Liver (tissue), 8 donors: ENCODE measurements at regions not wholly inside any gene's neighbourhood (a gene's known extent, or its start where the extent isn't known, plus 50 kb on each side); places are given as distances from the start of the nearest gene placed in this dataset.

Experiments
- DNase-seq: peaks from one replicate; pipeline ENCODE4 v3.0.0-alpha.2; 2017; ENCODE audit warnings: low spot score
- H3K27ac ChIP-seq, 2 donors: one replicate each; pipeline ENCODE4 v1.7.0; 2013; ENCODE audit warnings: inconsistent platforms in 2 of 2, low read length in 2 of 2, control low read depth in 1 of 2, low read depth in 1 of 2, mild to moderate bottlenecking in 1 of 2
- H3K27me3 ChIP-seq, 4 donors: one replicate each; pipeline versions ENCODE4 v1.6.1 to v1.7.0; 2013; ENCODE audit warnings: low read length in 3 of 4, inconsistent platforms in 1 of 4, mild to moderate bottlenecking in 1 of 4, moderate library complexity in 1 of 4; ENCODE audit not compliant: control insufficient read depth in 4 of 4, insufficient read depth in 4 of 4
- H3K36me3 ChIP-seq, 4 donors: one replicate each; pipeline versions ENCODE4 v1.6.1 to v1.7.0; 2013; ENCODE audit warnings: low read length in 3 of 4, mild to moderate bottlenecking in 3 of 4, low read depth in 1 of 4, moderate library complexity in 1 of 4; ENCODE audit not compliant: control insufficient read depth in 4 of 4, insufficient read depth in 3 of 4
- H3K4me1 ChIP-seq, 4 donors: one replicate each; pipeline versions ENCODE4 v1.6.1 to v1.7.0; 2013; ENCODE audit warnings: low read length in 3 of 4, mild to moderate bottlenecking in 3 of 4, moderate library complexity in 1 of 4; ENCODE audit not compliant: control insufficient read depth in 4 of 4, insufficient read depth in 4 of 4
- H3K4me3 ChIP-seq, 3 donors: one replicate each; pipeline versions ENCODE4 v1.6.1 to v1.7.0; 2013; ENCODE audit warnings: low read length in 3 of 3, control low read depth in 1 of 3, low read depth in 1 of 3, mild to moderate bottlenecking in 1 of 3
- H3K9ac ChIP-seq, 2 donors: one replicate each; pipeline ENCODE4 v1.7.0; 2013; ENCODE audit warnings: low read length in 2 of 2, mild to moderate bottlenecking in 2 of 2, moderate library complexity in 2 of 2, control low read depth in 1 of 2, low read depth in 1 of 2
- H3K9me3 ChIP-seq, 4 donors: one replicate each; pipeline versions ENCODE4 v1.6.1 to v1.7.0; 2013; ENCODE audit warnings: low read length in 3 of 4; ENCODE audit not compliant: control insufficient read depth in 4 of 4
- ATF3 ChIP-seq: IDR thresholded peaks from 2 replicates; pipeline ENCODE4 v1.6.1; 2016; ENCODE audit warnings: antibody characterized with exemption
- CTCF ChIP-seq: fragments of 150-350 bp; IDR thresholded peaks from 2 replicates; pipeline ENCODE4 v1.5.1; 2017; ENCODE audit warnings: improper control_type of control experiment, low read depth, low read length; ENCODE audit not compliant: missing input control
- EGR1 ChIP-seq, 2 donors: IDR thresholded peaks; 2 replicates each; pipeline ENCODE4 v1.6.1; 2016 to 2018; ENCODE audit warnings: antibody characterized with exemption in 2 of 2, low read depth in 2 of 2
- FOXA1 ChIP-seq: IDR thresholded peaks from 2 replicates; pipeline ENCODE4 v1.6.1; 2016; ENCODE audit warnings: antibody characterized with exemption
- FOXA2 ChIP-seq: IDR thresholded peaks from 2 replicates; pipeline ENCODE4 v1.6.1; 2016; ENCODE audit warnings: antibody characterized with exemption
- GABPA ChIP-seq, 2 donors: IDR thresholded peaks in 1 of 2; conservative IDR thresholded peaks in 1 of 2; 2 replicates each; pipeline ENCODE4 v1.6.1; 2016; ENCODE audit warnings: antibody characterized with exemption in 2 of 2, mild to moderate bottlenecking in 1 of 2, moderate library complexity in 1 of 2
- HNF4A ChIP-seq, 2 donors: conservative IDR thresholded peaks; 2 replicates each; pipeline ENCODE4 v1.6.1; 2016; ENCODE audit warnings: antibody characterized with exemption in 2 of 2, mild to moderate bottlenecking in 2 of 2
- HNF4G ChIP-seq: IDR thresholded peaks from 2 replicates; pipeline ENCODE4 v1.6.1; 2016; ENCODE audit warnings: antibody characterized with exemption
- JUND ChIP-seq, 2 donors: IDR thresholded peaks; 2 replicates each; pipeline ENCODE4 v1.6.1; 2016; ENCODE audit warnings: antibody characterized with exemption in 2 of 2
- MAX ChIP-seq: IDR thresholded peaks from 2 replicates; pipeline ENCODE4 v1.6.1; 2016; ENCODE audit warnings: antibody characterized with exemption
- NR2F2 ChIP-seq: IDR thresholded peaks from 2 replicates; pipeline ENCODE4 v1.6.1; 2016; ENCODE audit warnings: antibody characterized with exemption
- RAD21 ChIP-seq, 2 donors: IDR thresholded peaks; 2 replicates each; pipeline ENCODE4 v1.6.1; 2016; ENCODE audit warnings: antibody characterized with exemption in 2 of 2, mild to moderate bottlenecking in 2 of 2
- REST ChIP-seq: IDR thresholded peaks from 2 replicates; pipeline ENCODE4 v1.6.1; 2016; ENCODE audit warnings: antibody characterized with exemption, mild to moderate bottlenecking
- RXRA ChIP-seq, 2 donors: IDR thresholded peaks; 2 replicates each; pipeline ENCODE4 v1.6.1; 2017 to 2018; ENCODE audit warnings: antibody characterized with exemption in 2 of 2, mild to moderate bottlenecking in 1 of 2
- SP1 ChIP-seq: IDR thresholded peaks from 2 replicates; pipeline ENCODE4 v1.6.1; 2018; ENCODE audit warnings: antibody characterized with exemption, mild to moderate bottlenecking
- TAF1 ChIP-seq: conservative IDR thresholded peaks from 2 replicates; pipeline ENCODE4 v1.6.1; 2016; ENCODE audit warnings: antibody characterized with exemption, mild to moderate bottlenecking
- YY1 ChIP-seq: IDR thresholded peaks from 2 replicates; pipeline ENCODE4 v1.6.1; 2016; ENCODE audit warnings: antibody characterized with exemption, mild to moderate bottlenecking
- ZBTB33 ChIP-seq: IDR thresholded peaks from 2 replicates; pipeline ENCODE4 v1.6.1; 2016; ENCODE audit warnings: antibody characterized with exemption
- WGBS: extraction: QIAGEN DNeasy Blood & Tissue Kit; methylation state at CpG from one replicate; pipeline ENCODE4 v1.1.7; 2013; 5-methylcytosine and 5-hydroxymethylcytosine counted together
- donor health status: healthy.
- donor health status: healthy.
- donor health status: healthy.
- donor health status: healthy.
- donor health status: healthy.

- TF ChIP-seq JUND (IDR thresholded peaks at IDR 0.05) (no peak), YY1 (no peak), RAD21 (IDR thresholded peaks at IDR 0.05) (no peak), REST (no peak), GABPA (IDR thresholded peaks at IDR 0.05 in 1 of 2, conservative IDR thresholded peaks at IDR 0.05 in 1 of 2) (no peak), FOXA2 (no peak), SP1 (no peak)
- Histone ChIP-seq H3K27ac (no peak overlapping the region), H3K9me3 (peaks cover 0 to 2% (median 0%) of the 10 kb centered on the region in 4 donors), H3K4me1 (no peaks in the 10 kb centered on the region), H3K36me3 (no peaks in the 10 kb centered on the region), H3K4me3 (no peak overlapping the region), H3K9ac (no peak overlapping the region), H3K27me3 (no peaks in the 10 kb centered on the region)
- WGBS: 64% methylated on average over 3 of the region's 3 CpGs
- no peak for DNase-seq
Observed at GRCh38 chr4:63841266-63841665, 568.0 kb downstream of the TECRL start.

DNA sequence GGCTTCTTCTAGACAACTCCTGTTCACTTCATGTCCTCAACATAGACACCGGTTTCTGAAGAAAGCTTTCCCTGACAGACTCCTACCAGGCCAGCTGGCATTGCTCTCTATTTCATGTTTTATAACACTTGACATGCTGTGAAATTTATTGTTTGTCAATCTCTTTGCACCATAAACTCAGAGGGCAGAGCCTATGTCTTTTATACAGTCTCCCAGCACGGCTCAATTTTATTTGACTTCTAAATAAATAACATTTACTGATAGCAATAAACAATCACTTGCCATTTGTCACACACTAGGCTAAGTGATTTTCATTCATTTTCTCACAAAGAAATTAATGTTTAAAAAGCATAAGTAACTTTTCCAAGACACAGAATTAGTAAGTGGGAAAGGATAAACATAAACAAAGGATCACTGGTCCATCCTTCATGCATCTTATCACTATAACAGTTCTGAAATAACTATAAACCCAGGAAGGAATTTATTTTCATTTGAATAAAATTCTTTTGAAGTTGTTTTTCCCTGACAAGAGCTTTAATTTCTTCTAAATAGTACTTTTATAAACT is 577.6 kb downstream of the TECRL start:
- TF ChIP-seq FOXA1: no peak
- no peak for TF ChIP-seq CTCF
- TF ChIP-seq HNF4A (conservative IDR thresholded peaks at IDR 0.05): no peak
- TF ChIP-seq SP1: no peak
- TF ChIP-seq ZBTB33: no peak
- no peak for TF ChIP-seq TAF1
- no peak for TF ChIP-seq YY1
- TF ChIP-seq HNF4G: no peak
- no peak for TF ChIP-seq EGR1 (IDR thresholded peaks at IDR 0.05; ENCODE audit: low read depth in 2 of 2)
- no peak for TF ChIP-seq MAX
- TF ChIP-seq GABPA (IDR thresholded peaks at IDR 0.05 in 1 of 2, conservative IDR thresholded peaks at IDR 0.05 in 1 of 2): no peak
- no peak for TF ChIP-seq NR2F2
- no peak for TF ChIP-seq RXRA (IDR thresholded peaks at IDR 0.05)
- TF ChIP-seq JUND (IDR thresholded peaks at IDR 0.05): no peak
- no peak for TF ChIP-seq FOXA2
- no peak for TF ChIP-seq REST
- no peak for TF ChIP-seq RAD21 (IDR thresholded peaks at IDR 0.05)
- no peak for TF ChIP-seq ATF3
- H3K4me3 ChIP-seq: no peak overlapping the region
- WGBS: 69% methylated on average over 2 of the region's 2 CpGs
- H3K27me3 ChIP-seq: no peaks in the 10 kb centered on the region
- peaks cover 0 to 2% (median 0%) of the 10 kb centered on the region in 4 donors for H3K9me3 ChIP-seq
- H3K9ac ChIP-seq: no peak overlapping the region
- no peaks in the 10 kb centered on the region for H3K4me1 ChIP-seq
- H3K27ac ChIP-seq: no peak overlapping the region
- no peak for DNase-seq
- H3K36me3 ChIP-seq: no peaks in the 10 kb centered on the region
